SK-N-SH (cell line): ENCODE measurements at regions not wholly inside any gene's neighbourhood (a gene's known extent, or its start where the extent isn't known, plus 50 kb on each side); places are given as distances from the start of the nearest gene placed in this dataset.
A peak's percentile ranks its signal among the peaks of the same experiment; 100 is the strongest.

Experiments
- EP300 ChIP-seq, 2 experiments: IDR thresholded peaks; 2 replicates each; pipeline versions ENCODE4 v1.4.0 to v1.6.1; 2012; ENCODE audit warnings: borderline replicate concordance in 1 of 2, low read depth in 1 of 2, low read length in 1 of 2
- EZH2phosphoT487 ChIP-seq: fragments of 200-600 bp; sonication (generic); IDR thresholded peaks from 2 replicates; pipeline ENCODE4 v1.6.1; 2017; ENCODE audit warnings: low read depth, mixed run types, mild to moderate bottlenecking, antibody characterized with exemption, moderate library complexity, borderline replicate concordance
- FOXJ3 ChIP-seq: sonication (generic); formaldehyde crosslinking; IDR thresholded peaks from 2 replicates; pipeline ENCODE4 v1.5.1; 2020; ENCODE audit warnings: mild to moderate bottlenecking, missing genetic modification reagents
- GABPA ChIP-seq: IDR thresholded peaks from 2 replicates; pipeline ENCODE4 v1.4.0; 2012; ENCODE audit warnings: low read depth, mild to moderate bottlenecking
- POLR2AphosphoS5 ChIP-seq: IDR thresholded peaks from 2 replicates; pipeline ENCODE4 v1.6.1; 2012; ENCODE audit warnings: low read depth, low read length
- REST ChIP-seq: IDR thresholded peaks from 2 replicates; pipeline ENCODE4 v1.6.1; 2012; ENCODE audit warnings: mild to moderate bottlenecking, low read depth, low read length, moderate library complexity
- SIN3A ChIP-seq: IDR thresholded peaks from 2 replicates; pipeline ENCODE4 v1.6.1; 2012; ENCODE audit warnings: low read depth, mild to moderate bottlenecking, low read length, moderate library complexity, borderline replicate concordance
- TAF1 ChIP-seq: IDR thresholded peaks from 2 replicates; pipeline ENCODE4 v1.6.1; 2012; ENCODE audit warnings: low read depth, mild to moderate bottlenecking, low read length, moderate library complexity, borderline replicate concordance
- TF ChIP-seq, protein P1 (sequence below): fragments of 200-600 bp; sonication (generic); IDR thresholded peaks from 2 replicates; pipeline ENCODE4 v1.6.1; 2017; ENCODE audit warnings: antibody characterized with exemption, mild to moderate bottlenecking, moderate library complexity
- TF ChIP-seq, protein P2 (sequence below): IDR thresholded peaks from 2 replicates; pipeline ENCODE4 v1.4.0; 2012; ENCODE audit warnings: low read depth

DNA sequence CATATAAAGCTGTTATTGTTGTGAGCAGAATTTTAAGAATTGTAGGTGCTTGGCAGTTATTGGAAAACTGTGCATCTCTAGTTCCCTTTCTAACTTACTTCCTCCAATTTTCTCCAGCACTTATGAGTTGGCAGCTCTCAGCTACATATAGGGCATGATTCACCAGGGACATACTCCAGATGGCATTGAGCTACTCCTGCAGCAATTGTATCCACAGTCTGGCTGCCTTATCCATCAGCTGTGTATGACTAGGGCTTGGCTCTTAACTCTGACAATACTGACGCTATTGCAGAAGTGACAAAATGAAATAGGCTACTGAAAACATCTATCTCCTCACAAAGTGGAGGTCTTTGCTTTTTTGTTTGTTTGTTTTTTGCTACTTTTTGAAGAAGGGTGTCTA is 276.7 kb downstream of the POU4F1 start:
- TF ChIP-seq EP300 (IDR thresholded peaks at IDR 0.05; ENCODE audit: borderline replicate concordance in 1 of 2, low read depth in 1 of 2, low read length in 1 of 2) (peak in 1 of 2 experiments; percentile 64; a peak in 1 of 4 replicates), POLR2AphosphoS5 (no peak), SIN3A (no peak), TAF1 (no peak), FOXJ3 (CRISPR knock-in tag) (no peak), REST (no peak), EZH2phosphoT487 (no peak), GABPA (no peak)
- TF ChIP-seq, protein P1, sequence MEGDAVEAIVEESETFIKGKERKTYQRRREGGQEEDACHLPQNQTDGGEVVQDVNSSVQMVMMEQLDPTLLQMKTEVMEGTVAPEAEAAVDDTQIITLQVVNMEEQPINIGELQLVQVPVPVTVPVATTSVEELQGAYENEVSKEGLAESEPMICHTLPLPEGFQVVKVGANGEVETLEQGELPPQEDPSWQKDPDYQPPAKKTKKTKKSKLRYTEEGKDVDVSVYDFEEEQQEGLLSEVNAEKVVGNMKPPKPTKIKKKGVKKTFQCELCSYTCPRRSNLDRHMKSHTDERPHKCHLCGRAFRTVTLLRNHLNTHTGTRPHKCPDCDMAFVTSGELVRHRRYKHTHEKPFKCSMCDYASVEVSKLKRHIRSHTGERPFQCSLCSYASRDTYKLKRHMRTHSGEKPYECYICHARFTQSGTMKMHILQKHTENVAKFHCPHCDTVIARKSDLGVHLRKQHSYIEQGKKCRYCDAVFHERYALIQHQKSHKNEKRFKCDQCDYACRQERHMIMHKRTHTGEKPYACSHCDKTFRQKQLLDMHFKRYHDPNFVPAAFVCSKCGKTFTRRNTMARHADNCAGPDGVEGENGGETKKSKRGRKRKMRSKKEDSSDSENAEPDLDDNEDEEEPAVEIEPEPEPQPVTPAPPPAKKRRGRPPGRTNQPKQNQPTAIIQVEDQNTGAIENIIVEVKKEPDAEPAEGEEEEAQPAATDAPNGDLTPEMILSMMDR: no peak
- TF ChIP-seq, protein P2, sequence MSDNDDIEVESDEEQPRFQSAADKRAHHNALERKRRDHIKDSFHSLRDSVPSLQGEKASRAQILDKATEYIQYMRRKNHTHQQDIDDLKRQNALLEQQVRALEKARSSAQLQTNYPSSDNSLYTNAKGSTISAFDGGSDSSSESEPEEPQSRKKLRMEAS: no peak
